ENCODE measurements at regions not wholly inside any gene's neighbourhood (a gene's known extent, or its start where the extent isn't known, plus 50 kb on each side); places are given as distances from the start of the nearest gene placed in this dataset.
"Not testable (repeated sequence)": the region's sequence is repeated elsewhere in the genome, so short reads cannot be mapped to it uniquely, and the experiment has no call there.

DNA sequence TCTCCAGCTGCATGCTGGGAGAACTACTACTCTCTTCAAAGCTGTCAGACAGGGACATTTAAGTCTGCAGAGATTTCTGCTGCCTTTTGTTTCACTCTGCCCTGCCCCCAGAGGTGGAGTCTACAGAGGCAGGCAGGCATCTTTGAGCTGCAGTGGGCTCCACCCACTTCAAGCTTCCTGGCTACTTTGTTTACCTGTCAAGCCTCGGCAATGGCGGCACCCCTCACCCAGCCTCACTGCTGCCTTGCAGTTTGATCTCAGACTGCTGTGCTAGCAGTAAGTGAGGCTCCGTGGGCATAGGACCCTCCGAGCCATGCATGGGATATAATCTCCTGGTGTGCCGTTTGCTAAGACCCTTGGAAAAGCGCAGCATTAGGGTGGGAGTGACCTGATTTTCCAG is 61.7 kb downstream of the DMRTA1 start:
- ATAC-seq, H3K4me1 Mint-ChIP-seq, H3K36me3 Mint-ChIP-seq, H3K27ac Mint-ChIP-seq, H3K9me3 Mint-ChIP-seq, H3K4me3 Mint-ChIP-seq: not testable (repeated sequence)
- peaks cover 23% of the 10 kb centered on the region for H3K27me3 Mint-ChIP-seq

- no peak overlapping the region for H3K27ac Mint-ChIP-seq
- H3K4me1 Mint-ChIP-seq, result no peaks in the 10 kb centered on the region
- H3K9me3 Mint-ChIP-seq, result no peaks in the 10 kb centered on the region
- H3K36me3 Mint-ChIP-seq, result no peaks in the 10 kb centered on the region
- H3K4me3 Mint-ChIP-seq, result no peak overlapping the region
- no peak for ATAC-seq
- H3K27me3 Mint-ChIP-seq, result peaks cover 23% of the 10 kb centered on the region
Measured at GRCh38 chr9:22508790-22509189, 62.2 kb downstream of the DMRTA1 start.

DNA sequence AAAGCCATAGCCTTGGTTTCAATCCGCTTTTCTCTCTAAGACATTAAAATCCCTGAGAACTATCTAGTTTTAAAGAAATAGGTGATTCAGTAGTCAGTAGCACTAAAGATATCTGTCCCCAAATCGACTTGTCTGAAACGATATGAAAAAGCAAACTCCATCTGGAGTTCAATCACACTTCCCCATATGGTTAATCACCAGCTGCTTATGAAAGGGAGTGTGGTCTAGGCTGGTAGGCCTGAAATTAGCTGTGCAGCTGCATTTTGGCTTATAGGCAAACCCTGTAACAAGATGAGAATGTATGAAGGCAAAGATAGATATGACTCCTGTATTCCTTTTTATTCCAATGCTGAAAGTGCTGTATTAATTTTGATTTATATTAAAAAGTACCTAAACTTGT is 65.9 kb downstream of the DMRTA1 start:
- H3K27me3 Mint-ChIP-seq, result peaks cover 14% of the 10 kb centered on the region
- peak; percentile 36 for ATAC-seq
- no peak overlapping the region for H3K27ac Mint-ChIP-seq
- H3K4me1 Mint-ChIP-seq, result no peaks in the 10 kb centered on the region
- no peaks in the 10 kb centered on the region for H3K36me3 Mint-ChIP-seq
- H3K4me3 Mint-ChIP-seq, result no peak overlapping the region
- H3K9me3 Mint-ChIP-seq, result no peaks in the 10 kb centered on the region

GRCh38 chr9:22514871-22515270 is 68.2 kb downstream of the DMRTA1 start:
- no peaks in the 10 kb centered on the region for H3K9me3 Mint-ChIP-seq
- ATAC-seq, result no peak
- H3K27me3 Mint-ChIP-seq, result peaks cover 5% of the 10 kb centered on the region
- H3K4me1 Mint-ChIP-seq, result no peaks in the 10 kb centered on the region
- no peak overlapping the region for H3K4me3 Mint-ChIP-seq
- no peak overlapping the region for H3K27ac Mint-ChIP-seq
- no peaks in the 10 kb centered on the region for H3K36me3 Mint-ChIP-seq

- Mint-ChIP-seq H3K36me3 (no peaks in the 10 kb centered on the region), H3K4me3 (no peak overlapping the region), H3K9me3 (no peaks in the 10 kb centered on the region), H3K27me3 (no peaks in the 10 kb centered on the region), H3K27ac (no peak overlapping the region), H3K4me1 (no peaks in the 10 kb centered on the region)
- ATAC-seq, result no peak
Measured at GRCh38 chr9:22522206-22522740, 75.6 kb downstream of the DMRTA1 start.

GRCh38 chr9:22528485-22528884 is 81.9 kb downstream of the DMRTA1 start:
- no peak overlapping the region for H3K27ac Mint-ChIP-seq

DNA sequence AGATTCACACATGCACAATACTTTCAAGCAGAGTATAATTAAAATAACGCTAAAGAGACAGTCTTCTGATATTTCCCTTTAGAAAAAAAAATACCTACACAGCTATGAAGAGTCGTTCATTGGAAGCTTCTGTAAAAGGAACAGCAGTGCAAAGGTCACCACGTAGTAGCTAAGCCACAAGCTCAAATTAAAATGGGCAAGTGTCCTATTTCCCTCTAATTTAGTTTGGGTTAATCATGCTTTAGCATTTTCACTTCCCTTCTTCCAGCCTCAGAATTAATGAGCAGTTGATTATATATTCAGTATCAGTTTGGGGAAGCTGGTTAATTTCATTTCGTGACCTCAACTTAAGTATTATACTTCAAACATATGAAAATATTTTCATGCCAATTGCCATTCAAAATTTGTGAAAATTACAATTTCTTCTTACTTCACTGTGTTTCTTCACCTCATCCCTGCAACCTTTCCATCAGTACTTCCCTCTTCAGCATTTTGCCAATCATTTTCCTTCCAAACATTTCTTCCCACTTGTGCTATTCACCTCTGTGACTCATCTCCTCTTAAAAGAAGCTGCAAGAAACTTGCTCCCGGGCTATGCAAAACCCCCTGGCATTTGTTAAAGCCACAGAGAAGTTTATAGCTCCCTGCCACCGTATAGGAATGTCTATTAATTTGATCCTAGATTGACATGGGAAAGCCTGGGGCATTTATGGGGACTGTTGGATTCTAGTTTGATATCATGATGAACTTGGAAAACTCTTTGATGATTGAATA is 83.0 kb downstream of the DMRTA1 start:
- Mint-ChIP-seq H3K36me3 (no peaks in the 10 kb centered on the region), H3K27me3 (no peaks in the 10 kb centered on the region), H3K4me1 (no peaks in the 10 kb centered on the region), H3K9me3 (no peaks in the 10 kb centered on the region), H3K4me3 (no peak overlapping the region), H3K27ac (no peak overlapping the region)
- no peak for ATAC-seq

More at GRCh38 chr9:22528485-22528884, 81.9 kb downstream of the DMRTA1 start:
- Mint-ChIP-seq H3K27me3 (no peaks in the 10 kb centered on the region), H3K9me3 (no peaks in the 10 kb centered on the region), H3K4me3 (no peak overlapping the region), H3K4me1 (no peaks in the 10 kb centered on the region), H3K36me3 (no peaks in the 10 kb centered on the region)
- ATAC-seq, result no peak

GRCh38 chr9:22535780-22536179 is 89.2 kb downstream of the DMRTA1 start:
- Mint-ChIP-seq H3K4me3 (no peak overlapping the region), H3K9me3 (no peaks in the 10 kb centered on the region), H3K27ac (no peak overlapping the region), H3K4me1 (no peaks in the 10 kb centered on the region), H3K36me3 (no peaks in the 10 kb centered on the region), H3K27me3 (no peaks in the 10 kb centered on the region)
- ATAC-seq, result no peak

GRCh38 chr9:22537721-22538120 is 91.1 kb downstream of the DMRTA1 start:
- Mint-ChIP-seq H3K4me3 (no peak overlapping the region), H3K36me3 (no peaks in the 10 kb centered on the region), H3K4me1 (no peaks in the 10 kb centered on the region), H3K27me3 (no peaks in the 10 kb centered on the region), H3K9me3 (no peaks in the 10 kb centered on the region), H3K27ac (no peak overlapping the region)
- ATAC-seq, result no peak

DNA sequence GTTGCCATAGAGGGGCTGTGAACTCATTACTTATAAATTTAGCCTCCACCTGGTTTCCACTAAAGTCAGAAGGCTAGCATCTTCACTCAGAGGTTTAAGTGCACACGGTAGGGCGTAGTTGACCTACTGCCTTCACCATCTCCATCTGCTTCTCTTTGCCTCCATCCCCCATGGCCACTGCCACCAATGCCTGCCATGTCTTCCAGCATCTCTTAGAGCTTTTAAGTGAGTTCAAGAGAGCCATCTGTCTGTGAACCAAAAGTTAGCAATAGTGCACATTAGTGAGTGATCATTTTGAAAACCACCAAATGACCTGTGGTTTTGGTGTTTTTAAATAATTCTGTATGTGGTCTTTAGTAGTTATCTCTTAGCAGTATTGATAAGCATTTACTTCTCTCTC is 102.0 kb downstream of the DMRTA1 start:
- ATAC-seq, result no peak
- Mint-ChIP-seq H3K4me1 (no peaks in the 10 kb centered on the region), H3K9me3 (no peaks in the 10 kb centered on the region), H3K27ac (no peak overlapping the region), H3K36me3 (no peaks in the 10 kb centered on the region), H3K4me3 (no peak overlapping the region), H3K27me3 (no peaks in the 10 kb centered on the region)

DNA sequence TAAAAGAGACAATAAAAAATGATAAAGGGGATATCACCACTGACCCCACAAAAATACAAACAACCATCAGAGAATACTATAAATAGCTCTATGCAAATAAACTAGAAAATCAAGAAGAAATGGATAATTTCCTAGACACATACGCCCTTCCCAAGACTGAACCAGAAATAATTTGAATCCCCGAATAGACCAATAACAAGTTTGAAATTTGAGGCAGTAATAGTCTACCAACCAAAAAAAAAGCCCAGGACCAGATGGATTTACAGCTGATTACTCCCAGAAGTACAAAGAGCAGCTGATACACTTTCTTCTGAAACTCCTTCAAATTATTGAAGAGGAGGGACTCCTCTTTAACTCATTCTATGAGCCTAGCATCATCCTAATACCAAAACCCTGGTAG is 128.1 kb downstream of the DMRTA1 start:
- no peaks in the 10 kb centered on the region for H3K36me3 Mint-ChIP-seq
- H3K4me1 Mint-ChIP-seq, result no peaks in the 10 kb centered on the region
- H3K4me3 Mint-ChIP-seq, result no peak overlapping the region
- no peak overlapping the region for H3K27ac Mint-ChIP-seq
- H3K9me3 Mint-ChIP-seq, result peaks cover 9% of the 10 kb centered on the region
- no peaks in the 10 kb centered on the region for H3K27me3 Mint-ChIP-seq
- no peak for ATAC-seq

DNA sequence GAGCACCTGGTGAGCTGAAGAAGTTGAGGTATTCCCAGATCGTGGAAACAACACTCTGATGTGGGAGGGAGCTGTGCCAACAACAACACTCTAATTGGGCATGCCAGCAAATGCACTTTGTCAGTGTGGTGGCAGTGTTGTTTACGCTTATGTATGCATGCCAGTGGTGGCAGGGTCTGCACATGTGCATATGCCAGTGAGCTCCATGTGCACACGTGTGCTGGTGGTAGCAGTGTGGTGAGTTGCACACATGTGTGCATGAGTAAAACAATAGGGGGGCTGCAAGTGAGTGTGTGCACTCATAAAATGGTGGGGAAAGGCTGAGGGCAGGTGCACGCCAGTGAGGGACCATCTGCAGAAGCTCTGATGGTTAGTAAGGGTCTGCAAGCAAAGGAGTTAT is 134.2 kb downstream of the DMRTA1 start:
- H3K4me1 Mint-ChIP-seq, result no peaks in the 10 kb centered on the region
- no peak for ATAC-seq
- peaks cover 9% of the 10 kb centered on the region for H3K9me3 Mint-ChIP-seq
- H3K36me3 Mint-ChIP-seq, result no peaks in the 10 kb centered on the region
- H3K27me3 Mint-ChIP-seq, result no peaks in the 10 kb centered on the region
- H3K27ac Mint-ChIP-seq, result no peak overlapping the region
- H3K4me3 Mint-ChIP-seq, result no peak overlapping the region

DNA sequence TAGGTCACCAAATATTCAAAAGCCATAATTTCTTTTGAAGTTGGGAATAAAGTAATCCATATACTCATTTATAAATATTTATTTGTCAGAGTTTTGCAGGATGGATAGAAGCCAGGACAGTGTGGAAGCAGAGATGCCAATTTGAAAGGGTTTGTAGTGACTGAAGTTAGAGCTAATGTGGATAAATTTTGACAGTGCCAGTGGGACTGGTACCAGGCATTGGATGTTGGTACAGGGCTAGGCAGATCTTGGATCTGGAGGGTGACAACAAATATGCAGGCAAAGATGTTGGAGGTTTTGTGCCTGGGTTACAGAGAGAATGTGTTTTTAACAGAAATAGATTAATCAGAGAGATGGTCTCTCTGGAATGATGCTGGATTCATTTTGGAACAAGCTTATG is 135.6 kb downstream of the DMRTA1 start:
- H3K27me3 Mint-ChIP-seq, result no peaks in the 10 kb centered on the region
- no peaks in the 10 kb centered on the region for H3K4me1 Mint-ChIP-seq
- no peak for ATAC-seq
- H3K27ac Mint-ChIP-seq, result no peak overlapping the region
- peaks cover 9% of the 10 kb centered on the region for H3K9me3 Mint-ChIP-seq
- H3K4me3 Mint-ChIP-seq, result no peak overlapping the region
- H3K36me3 Mint-ChIP-seq, result no peaks in the 10 kb centered on the region

GRCh38 chr9:22588918-22589317 is 142.3 kb downstream of the DMRTA1 start:
- no peak overlapping the region for H3K27ac Mint-ChIP-seq
- no peaks in the 10 kb centered on the region for H3K9me3 Mint-ChIP-seq
- H3K36me3 Mint-ChIP-seq, result no peaks in the 10 kb centered on the region
- no peaks in the 10 kb centered on the region for H3K4me1 Mint-ChIP-seq
- no peaks in the 10 kb centered on the region for H3K27me3 Mint-ChIP-seq
- H3K4me3 Mint-ChIP-seq, result no peak overlapping the region
- ATAC-seq, result no peak

GRCh38 chr9:22590336-22591033 is 143.9 kb downstream of the DMRTA1 start:
- H3K36me3 Mint-ChIP-seq, result no peaks in the 10 kb centered on the region
- no peaks in the 10 kb centered on the region for H3K9me3 Mint-ChIP-seq
- H3K27me3 Mint-ChIP-seq, result no peaks in the 10 kb centered on the region
- no peak overlapping the region for H3K27ac Mint-ChIP-seq
- no peak for ATAC-seq
- H3K4me1 Mint-ChIP-seq, result no peaks in the 10 kb centered on the region
- no peak overlapping the region for H3K4me3 Mint-ChIP-seq

DNA sequence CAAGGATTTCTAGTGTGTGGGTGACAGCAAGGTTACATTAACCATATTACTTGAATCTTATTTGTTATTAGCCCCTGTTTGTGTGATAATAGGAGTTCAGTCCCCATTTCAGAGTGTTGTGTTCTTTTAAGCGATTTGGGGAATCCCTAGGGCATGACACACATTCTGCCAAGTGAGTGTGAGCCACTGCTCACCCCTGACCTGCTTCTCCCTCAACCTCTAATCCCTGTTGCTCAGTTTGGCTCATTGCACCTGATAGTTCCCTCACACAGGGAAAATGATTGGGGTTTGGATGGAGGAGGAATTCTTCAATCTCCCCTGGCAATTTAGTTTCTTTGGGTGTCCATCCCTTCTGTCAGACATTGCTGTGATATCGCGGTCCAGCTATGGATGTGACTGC is 149.2 kb downstream of the DMRTA1 start:
- Mint-ChIP-seq H3K4me1 (no peaks in the 10 kb centered on the region), H3K27me3 (no peaks in the 10 kb centered on the region), H3K27ac (no peak overlapping the region), H3K36me3 (no peaks in the 10 kb centered on the region), H3K4me3 (no peak overlapping the region), H3K9me3 (no peaks in the 10 kb centered on the region)
- no peak for ATAC-seq

Data from stimulated activated memory B cell treated with anti-CD40 and anti-IgM and Interleukin-4, amounts not matched to agents 10 μg/mL and 1 μg/mL and 100 μg/mL, for 72 hours (primary cell).